Nephron (organoid): ENCODE measurements at regions not wholly inside any gene's neighbourhood (a gene's known extent, or its start where the extent isn't known, plus 50 kb on each side); places are given as distances from the start of the nearest gene placed in this dataset.
"Not testable (repeated sequence)": the region's sequence is repeated elsewhere in the genome, so short reads cannot be mapped to it uniquely, and the experiment has no call there.

Experiments used
- H3K27ac Mint-ChIP-seq, 3 experiments: 2 replicates each; pipeline ENCODE4 v1.8.0; 2020; ENCODE audit warnings: mixed read lengths in 3 of 3, mild to moderate bottlenecking in 2 of 3, moderate library complexity in 1 of 3
- H3K27me3 Mint-ChIP-seq: 2 replicates; pipeline ENCODE4 v1.8.0; 2021; ENCODE audit warnings: low read depth, mild to moderate bottlenecking, moderate library complexity, mixed read lengths
- H3K36me3 Mint-ChIP-seq: 2 replicates; pipeline ENCODE4 v1.8.0; 2020; ENCODE audit warnings: low read depth, mixed read lengths
- H3K4me1 Mint-ChIP-seq: 2 replicates; pipeline ENCODE4 v1.8.0; 2020; ENCODE audit warnings: mixed read lengths
- H3K4me3 Mint-ChIP-seq, 3 experiments: 2 replicates each; pipeline ENCODE4 v1.8.0; 2020; ENCODE audit warnings: mild to moderate bottlenecking in 3 of 3, mixed read lengths in 3 of 3, moderate library complexity in 2 of 3
- H3K9me3 Mint-ChIP-seq: 2 replicates; pipeline ENCODE4 v1.8.0; 2020; ENCODE audit warnings: mixed read lengths
- TF ChIP-seq, protein P1 (sequence below), 3 experiments: fragments of 200-600 bp; sonication (generic); IDR thresholded peaks; one replicate each; pipeline ENCODE4 v1.5.0; 2021; ENCODE audit warnings: antibody characterized with exemption in 3 of 3; ENCODE audit not compliant: unreplicated experiment in 3 of 3

DNA sequence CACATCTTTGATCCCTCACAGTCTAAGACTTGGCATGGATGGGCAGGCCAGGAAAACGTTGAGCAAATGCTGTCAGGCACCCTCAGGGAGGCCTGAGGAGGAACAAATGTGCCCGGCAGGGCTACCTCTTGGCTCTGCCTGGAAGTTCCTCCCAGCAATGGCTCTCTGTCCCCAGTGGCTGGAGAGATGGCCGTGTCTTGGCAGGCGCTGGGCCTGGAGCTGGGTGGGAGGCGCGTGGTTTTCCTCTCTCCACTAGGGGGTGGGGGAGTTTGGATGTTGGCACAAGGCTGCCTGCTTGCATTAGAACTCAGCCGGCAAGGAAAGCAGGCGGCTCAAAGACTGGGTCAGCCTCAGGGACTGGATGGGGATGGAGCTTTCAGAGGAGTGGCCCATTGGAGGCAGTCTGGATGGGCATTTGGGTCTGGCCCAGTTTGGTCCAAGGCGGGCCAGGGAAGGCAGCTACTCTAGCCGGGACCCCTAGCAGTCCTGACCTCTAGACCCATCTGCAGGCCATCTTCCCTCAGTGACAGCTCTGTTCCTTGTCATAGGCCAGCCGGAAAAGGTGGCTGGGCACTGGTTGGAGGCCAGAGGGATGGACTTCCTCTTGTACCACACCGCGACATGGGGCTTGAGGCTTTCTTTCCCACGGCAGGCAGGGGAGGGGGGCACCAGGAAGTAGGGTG is 68.2 kb upstream of the STC2 start:
- TF ChIP-seq, protein P1, sequence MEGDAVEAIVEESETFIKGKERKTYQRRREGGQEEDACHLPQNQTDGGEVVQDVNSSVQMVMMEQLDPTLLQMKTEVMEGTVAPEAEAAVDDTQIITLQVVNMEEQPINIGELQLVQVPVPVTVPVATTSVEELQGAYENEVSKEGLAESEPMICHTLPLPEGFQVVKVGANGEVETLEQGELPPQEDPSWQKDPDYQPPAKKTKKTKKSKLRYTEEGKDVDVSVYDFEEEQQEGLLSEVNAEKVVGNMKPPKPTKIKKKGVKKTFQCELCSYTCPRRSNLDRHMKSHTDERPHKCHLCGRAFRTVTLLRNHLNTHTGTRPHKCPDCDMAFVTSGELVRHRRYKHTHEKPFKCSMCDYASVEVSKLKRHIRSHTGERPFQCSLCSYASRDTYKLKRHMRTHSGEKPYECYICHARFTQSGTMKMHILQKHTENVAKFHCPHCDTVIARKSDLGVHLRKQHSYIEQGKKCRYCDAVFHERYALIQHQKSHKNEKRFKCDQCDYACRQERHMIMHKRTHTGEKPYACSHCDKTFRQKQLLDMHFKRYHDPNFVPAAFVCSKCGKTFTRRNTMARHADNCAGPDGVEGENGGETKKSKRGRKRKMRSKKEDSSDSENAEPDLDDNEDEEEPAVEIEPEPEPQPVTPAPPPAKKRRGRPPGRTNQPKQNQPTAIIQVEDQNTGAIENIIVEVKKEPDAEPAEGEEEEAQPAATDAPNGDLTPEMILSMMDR (IDR thresholded peaks at IDR 0.05; ENCODE audit: unreplicated experiment in 3 of 3) = no peak
- no peak overlapping the region for H3K27ac Mint-ChIP-seq
- no peaks in the 10 kb centered on the region for H3K36me3 Mint-ChIP-seq
- peaks cover 18% of the 10 kb centered on the region for H3K9me3 Mint-ChIP-seq
- peaks cover 24% of the 10 kb centered on the region for H3K4me1 Mint-ChIP-seq
- no peaks in the 10 kb centered on the region for H3K27me3 Mint-ChIP-seq
- H3K4me3 Mint-ChIP-seq = no peak overlapping the region

DNA sequence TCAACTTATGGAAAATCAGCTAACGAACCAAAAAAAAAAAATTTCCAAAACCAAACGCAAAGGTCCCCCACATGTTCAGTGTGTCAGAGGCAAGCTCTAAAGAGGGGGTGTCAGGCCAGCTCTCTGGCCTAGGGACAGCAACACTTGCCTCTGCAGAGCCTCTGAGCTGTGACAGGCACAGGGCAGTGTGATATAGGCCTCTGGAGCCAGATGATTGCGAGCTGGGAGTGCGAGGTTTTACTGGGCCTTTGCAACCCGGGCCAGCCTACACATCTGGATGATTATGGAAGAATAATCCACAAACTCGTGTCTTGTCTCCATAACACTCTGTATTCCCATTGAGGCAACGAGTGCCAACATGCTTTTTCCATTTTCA is 67.7 kb upstream of the STC2 start:
- no peak overlapping the region for H3K4me3 Mint-ChIP-seq
- TF ChIP-seq, protein P1 (IDR thresholded peaks at IDR 0.05; ENCODE audit: unreplicated experiment in 3 of 3) = no peak
- H3K27me3 Mint-ChIP-seq = peaks cover under 1% of the 10 kb centered on the region
- no peaks in the 10 kb centered on the region for H3K36me3 Mint-ChIP-seq
- no peak overlapping the region for H3K27ac Mint-ChIP-seq
- peaks cover 18% of the 10 kb centered on the region for H3K9me3 Mint-ChIP-seq
- peaks cover 23% of the 10 kb centered on the region for H3K4me1 Mint-ChIP-seq

GRCh38 chr5:173395257-173395932 is 67.2 kb upstream of the STC2 start:
- Mint-ChIP-seq H3K36me3 (no peaks in the 10 kb centered on the region), H3K9me3 (peaks cover 22% of the 10 kb centered on the region), H3K27me3 (peaks cover 4% of the 10 kb centered on the region), H3K4me3 (no peak overlapping the region), H3K27ac (no peak overlapping the region), H3K4me1 (peaks cover 24% of the 10 kb centered on the region)
- TF ChIP-seq, protein P1 (IDR thresholded peaks at IDR 0.05; ENCODE audit: unreplicated experiment in 3 of 3) = no peak

- peaks cover 22% of the 10 kb centered on the region for H3K9me3 Mint-ChIP-seq
- H3K27me3 Mint-ChIP-seq = peaks cover 4% of the 10 kb centered on the region
- H3K36me3 Mint-ChIP-seq = no peaks in the 10 kb centered on the region
- no peak overlapping the region for H3K27ac Mint-ChIP-seq
- H3K4me1 Mint-ChIP-seq = peaks cover 21% of the 10 kb centered on the region
- no peak overlapping the region for H3K4me3 Mint-ChIP-seq
- TF ChIP-seq, protein P1 (IDR thresholded peaks at IDR 0.05; ENCODE audit: unreplicated experiment in 3 of 3) = no peak
These were observed 66.5 kb upstream of the STC2 start for GRCh38 chr5:173394701-173395100.

DNA sequence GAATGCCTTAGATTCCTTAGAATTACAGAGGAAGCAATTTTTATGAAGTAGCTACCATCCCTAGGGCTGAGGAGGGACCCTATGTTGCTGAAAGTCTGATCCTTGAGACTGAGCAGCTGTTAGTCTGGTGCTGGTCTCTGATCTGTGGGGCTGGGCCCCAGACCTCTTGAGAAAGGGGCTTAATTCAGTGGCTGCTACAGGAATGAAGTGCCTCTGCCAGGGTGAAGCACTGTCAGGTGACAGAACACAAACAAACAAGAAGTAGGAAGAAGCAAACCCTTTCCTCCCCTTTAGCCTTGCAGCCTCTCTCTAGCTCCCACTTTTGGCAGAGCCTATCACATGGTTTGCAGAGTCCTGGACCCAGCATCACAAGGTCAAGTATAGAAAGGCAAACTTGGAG is 64.0 kb upstream of the STC2 start:
- no peak overlapping the region for H3K4me3 Mint-ChIP-seq
- peaks cover 13% of the 10 kb centered on the region for H3K4me1 Mint-ChIP-seq
- H3K9me3 Mint-ChIP-seq = peaks cover 22% of the 10 kb centered on the region
- TF ChIP-seq, protein P1 (IDR thresholded peaks at IDR 0.05; ENCODE audit: unreplicated experiment in 3 of 3) = no peak
- no peak overlapping the region for H3K27ac Mint-ChIP-seq
- peaks cover 4% of the 10 kb centered on the region for H3K27me3 Mint-ChIP-seq
- no peaks in the 10 kb centered on the region for H3K36me3 Mint-ChIP-seq

- no peaks in the 10 kb centered on the region for H3K36me3 Mint-ChIP-seq
- no peak overlapping the region for H3K4me3 Mint-ChIP-seq
- TF ChIP-seq, protein P1 (IDR thresholded peaks at IDR 0.05; ENCODE audit: unreplicated experiment in 3 of 3) = no peak
- no peak overlapping the region for H3K27ac Mint-ChIP-seq
- peaks cover 22% of the 10 kb centered on the region for H3K9me3 Mint-ChIP-seq
- peaks cover 9% of the 10 kb centered on the region for H3K4me1 Mint-ChIP-seq
- H3K27me3 Mint-ChIP-seq = peaks cover 4% of the 10 kb centered on the region
These were observed 62.8 kb upstream of the STC2 start for GRCh38 chr5:173391031-173391430.

- H3K36me3 Mint-ChIP-seq, H3K27ac Mint-ChIP-seq, H3K4me1 Mint-ChIP-seq, H3K9me3 Mint-ChIP-seq, H3K4me3 Mint-ChIP-seq: not testable (repeated sequence)
- H3K27me3 Mint-ChIP-seq = peaks cover 12% of the 10 kb centered on the region
These were observed 59.1 kb upstream of the STC2 start for GRCh38 chr5:173387293-173387692.
